ENCODE measurements at regions not wholly inside any gene's neighbourhood (a gene's known extent, or its start where the extent isn't known, plus 50 kb on each side); places are given as distances from the start of the nearest gene placed in this dataset.

DNA sequence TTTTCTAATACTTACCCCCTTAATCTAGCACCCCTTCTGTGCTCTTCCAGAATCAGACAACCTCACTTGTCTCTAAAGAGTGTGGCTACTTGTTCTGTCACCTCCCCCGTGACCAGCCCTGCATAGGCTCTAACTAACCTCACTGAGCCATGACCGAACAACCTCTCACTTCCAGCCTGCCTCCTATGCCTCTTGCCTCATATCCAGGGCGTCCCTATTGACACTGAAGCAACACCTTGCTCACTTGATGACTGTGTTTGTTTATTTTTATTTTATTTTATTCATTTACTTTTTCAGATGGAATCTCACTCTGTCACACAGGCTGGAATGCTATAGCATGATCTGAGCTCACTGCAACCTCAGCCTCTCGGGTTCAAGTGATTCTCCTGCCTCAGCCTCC, 235.1 kb upstream of the B3GALT2 start:
- no peak overlapping the region for H3K4me3 ChIP-seq (ENCODE audit: low read depth, low read length)
- no peak for DNase-seq (ENCODE audit: low read depth)
- no peak for TF ChIP-seq CTCF (conservative IDR thresholded peaks at IDR 0.05; ENCODE audit: low read depth, low read length)

GRCh38 chr1:193419295-193419694, 232.9 kb upstream of the B3GALT2 start:
- no peak for DNase-seq (ENCODE audit: low read depth)
- H3K4me3 ChIP-seq (ENCODE audit: low read depth, low read length), result no peak overlapping the region

DNA sequence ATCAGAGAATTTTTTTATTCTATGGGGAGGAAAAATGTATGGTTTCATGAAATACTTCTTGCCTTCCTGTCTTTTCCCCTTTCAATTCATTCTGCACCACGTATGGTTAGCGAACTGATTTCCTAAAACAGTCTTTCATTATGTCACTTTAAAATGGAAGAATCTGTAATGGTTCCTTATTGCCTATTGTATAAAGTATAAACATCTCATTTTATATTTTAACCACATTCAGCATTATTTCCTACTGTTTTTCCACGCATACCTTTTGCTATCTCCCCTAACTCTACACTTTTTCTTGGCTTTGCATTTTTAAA, 232.3 kb upstream of the B3GALT2 start:
- H3K4me3 ChIP-seq (ENCODE audit: low read depth, low read length), result no peak overlapping the region
- no peak for DNase-seq (ENCODE audit: low read depth)
- TF ChIP-seq CTCF (conservative IDR thresholded peaks at IDR 0.05; ENCODE audit: low read depth, low read length), result no peak

More at GRCh38 chr1:193419295-193419694, 232.9 kb upstream of the B3GALT2 start:
- TF ChIP-seq CTCF (conservative IDR thresholded peaks at IDR 0.05; ENCODE audit: low read depth, low read length), result no peak

DNA sequence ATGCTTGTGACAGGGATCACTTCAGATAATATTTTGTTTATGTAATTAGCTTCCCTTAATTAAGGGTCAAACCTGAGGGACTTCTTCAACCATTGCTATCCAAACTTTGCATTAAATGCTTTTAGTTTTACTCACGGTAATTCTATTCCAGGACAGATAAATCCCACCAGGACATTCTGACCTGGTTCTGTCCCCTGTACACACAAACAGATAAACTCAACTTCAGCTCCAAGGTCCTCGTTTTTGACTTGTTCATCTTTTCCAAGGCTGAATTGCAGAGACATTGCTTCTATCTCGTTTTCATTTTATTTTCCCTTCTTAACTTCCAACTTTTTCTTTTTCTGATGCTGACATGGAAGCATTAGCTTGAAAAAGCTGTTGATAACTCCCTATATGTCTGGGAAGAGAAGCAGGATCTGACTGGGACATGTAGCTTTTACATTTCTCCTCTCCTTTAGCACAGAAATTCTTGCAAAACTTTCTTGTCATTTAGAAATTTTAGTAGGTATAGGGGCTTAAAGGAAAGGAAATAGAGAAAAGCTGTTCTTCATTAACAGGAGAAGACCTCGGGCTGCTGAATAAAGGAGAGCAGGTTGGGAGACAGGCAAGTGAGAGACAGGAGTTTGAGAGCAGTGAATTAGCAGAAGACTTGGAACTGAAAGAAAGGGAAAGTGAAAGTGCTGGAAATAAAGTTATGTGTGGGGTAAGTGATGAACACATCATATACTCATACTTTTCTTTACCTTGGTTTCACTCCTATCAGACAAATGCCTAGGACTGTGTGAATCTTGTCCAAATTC, 231.7 kb upstream of the B3GALT2 start:
- DNase-seq (ENCODE audit: low read depth), result no peak
- no peak for TF ChIP-seq CTCF (conservative IDR thresholded peaks at IDR 0.05; ENCODE audit: low read depth, low read length)
- H3K4me3 ChIP-seq (ENCODE audit: low read depth, low read length), result no peak overlapping the region

DNA sequence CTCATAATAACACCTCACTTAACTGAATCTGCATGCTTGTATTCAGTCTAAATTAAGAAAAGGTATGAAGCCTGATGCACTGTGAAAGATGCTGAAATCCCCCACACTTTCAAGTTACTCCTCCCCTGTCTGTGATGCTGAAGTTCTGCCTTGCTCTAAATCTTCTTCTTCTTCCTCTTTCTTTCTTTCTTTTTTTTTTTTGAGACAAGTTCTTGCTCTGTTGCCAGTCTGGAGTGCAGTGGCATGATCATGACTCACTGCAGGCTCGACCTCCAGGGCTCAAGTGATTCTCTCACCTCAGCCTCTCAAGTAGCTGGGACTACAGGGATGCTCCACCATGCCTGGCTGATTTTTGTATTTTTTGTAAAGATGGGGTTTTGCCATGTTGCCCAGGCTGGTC, 231.0 kb upstream of the B3GALT2 start:
- no peak for TF ChIP-seq CTCF (conservative IDR thresholded peaks at IDR 0.05; ENCODE audit: low read depth, low read length)
- H3K4me3 ChIP-seq (ENCODE audit: low read depth, low read length), result no peak overlapping the region
- no peak for DNase-seq (ENCODE audit: low read depth)

DNA sequence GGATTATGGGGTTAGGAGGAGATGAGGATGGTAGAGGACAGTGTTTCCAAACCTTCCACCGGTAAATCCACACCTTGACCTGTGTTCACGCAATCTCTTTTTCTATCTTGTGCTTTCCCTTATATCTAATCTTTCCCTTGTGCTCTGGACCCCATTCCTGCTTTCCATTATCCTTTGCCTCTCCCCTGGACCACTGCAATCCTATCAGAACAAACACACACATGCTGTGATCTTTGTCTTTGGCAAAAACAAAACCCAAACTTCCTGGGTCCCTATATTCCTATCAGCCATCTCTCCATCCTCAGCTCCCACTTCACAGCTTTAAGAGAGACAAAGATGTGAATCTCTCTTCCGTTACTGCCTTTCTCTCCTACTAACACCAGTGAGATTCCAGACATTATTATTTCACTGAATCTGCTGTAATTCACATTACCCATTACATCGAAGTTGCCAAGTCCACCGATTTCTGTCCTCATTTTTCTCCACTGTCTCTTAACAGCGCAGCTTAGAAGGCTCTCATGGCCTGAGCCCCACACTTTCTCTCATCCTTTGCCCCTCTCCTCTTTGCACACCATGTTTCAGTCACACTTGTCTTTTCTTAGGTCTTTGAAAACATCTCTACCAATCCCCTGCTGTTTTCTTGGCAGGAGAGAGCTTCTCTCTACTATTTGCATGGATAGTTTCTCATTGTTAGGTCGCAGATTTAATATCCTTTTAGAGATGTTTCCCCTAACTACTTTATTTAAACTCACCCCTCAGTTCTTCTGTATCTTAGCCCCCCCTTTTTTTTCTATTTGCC, 230.0 kb upstream of the B3GALT2 start:
- TF ChIP-seq CTCF (conservative IDR thresholded peaks at IDR 0.05; ENCODE audit: low read depth, low read length), result no peak
- H3K4me3 ChIP-seq (ENCODE audit: low read depth, low read length), result no peak overlapping the region
- DNase-seq (ENCODE audit: low read depth), result no peak

Measured in epithelial cell of proximal tubule (primary cell).